ENCODE measurements at regions not wholly inside any gene's neighbourhood (a gene's known extent, or its start where the extent isn't known, plus 50 kb on each side); places are given as distances from the start of the nearest gene placed in this dataset.

GRCh38 chr21:35254765-35255138 lies 205.7 kb upstream of the RUNX1 start:
- DNase-seq (ENCODE audit: low spot score): no peak

- peak; percentile 39 for DNase-seq (ENCODE audit: low spot score)
Measured at GRCh38 chr21:35254006-35254764, 205.1 kb upstream of the RUNX1 start.

- peak; percentile 49 for DNase-seq (ENCODE audit: low spot score)
Measured at GRCh38 chr21:35252831-35253230, 203.7 kb upstream of the RUNX1 start.

- DNase-seq (ENCODE audit: low spot score): peak; percentile 27
Measured at GRCh38 chr21:35249636-35250035, 200.5 kb upstream of the RUNX1 start.

DNA sequence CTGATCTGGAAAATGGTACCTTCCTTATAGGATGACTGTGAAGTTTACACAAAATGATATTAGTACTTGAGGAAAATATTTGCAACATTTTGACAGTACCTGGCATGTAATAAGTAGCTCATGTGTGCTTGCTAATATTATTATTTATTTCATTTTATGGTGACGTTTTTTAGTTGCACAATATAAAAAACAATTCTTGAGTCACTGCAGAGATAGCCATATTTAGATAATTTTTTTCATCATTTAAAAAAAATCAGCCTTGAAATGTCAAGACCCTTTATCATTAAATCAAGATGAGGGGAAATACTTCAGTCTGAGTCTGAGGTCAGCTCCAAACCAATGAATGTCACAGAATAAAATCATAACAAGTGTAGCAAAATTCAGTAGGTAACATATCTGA lies 196.8 kb upstream of the RUNX1 start:
- DNase-seq (ENCODE audit: low spot score): no peak

GRCh38 chr21:35244514-35244913 lies 195.4 kb upstream of the RUNX1 start:
- no peak for DNase-seq (ENCODE audit: low spot score)

DNA sequence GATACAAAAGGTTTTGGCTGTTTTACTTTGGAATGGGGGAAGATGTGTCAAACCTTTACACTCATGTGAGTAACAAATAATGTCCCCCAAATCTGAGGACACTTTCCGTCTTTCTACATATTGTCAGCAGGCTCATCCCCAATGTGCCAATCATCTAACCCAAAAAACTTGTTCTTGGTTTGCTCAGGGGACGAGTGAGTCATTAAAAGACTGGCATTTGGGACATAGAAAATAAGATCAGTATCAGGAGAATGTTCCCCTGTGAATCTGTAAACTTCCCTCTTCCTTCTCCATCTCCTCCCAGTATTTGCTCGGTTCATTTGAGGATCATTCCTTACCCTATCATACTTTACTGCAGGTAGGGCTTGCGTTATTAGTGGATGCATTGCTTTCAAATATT lies 194.1 kb upstream of the RUNX1 start:
- DNase-seq (ENCODE audit: low spot score): no peak

- DNase-seq (ENCODE audit: low spot score): peak; percentile 59
Measured at GRCh38 chr21:35239811-35240219, 190.7 kb upstream of the RUNX1 start.

DNA sequence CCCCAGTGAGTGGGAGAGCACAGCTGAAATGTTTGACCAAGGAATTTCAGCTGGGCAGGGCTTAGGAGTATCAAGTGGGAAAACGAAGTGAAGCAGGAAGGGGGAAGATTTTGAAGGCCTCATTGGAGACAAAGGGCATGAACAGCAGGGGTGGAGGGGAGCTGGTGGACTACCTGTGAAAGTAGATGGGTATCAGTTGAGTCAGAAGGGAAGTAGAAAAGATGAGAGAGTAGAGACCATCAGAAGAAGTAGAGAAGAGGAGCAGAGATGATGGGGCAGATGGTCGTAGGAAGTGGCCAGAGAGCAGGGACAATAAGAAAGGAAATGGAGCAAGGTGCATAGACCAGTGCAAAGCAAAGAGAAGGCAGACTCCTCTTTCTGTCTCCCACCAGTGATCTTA lies 189.0 kb upstream of the RUNX1 start:
- no peak for DNase-seq (ENCODE audit: low spot score)

DNA sequence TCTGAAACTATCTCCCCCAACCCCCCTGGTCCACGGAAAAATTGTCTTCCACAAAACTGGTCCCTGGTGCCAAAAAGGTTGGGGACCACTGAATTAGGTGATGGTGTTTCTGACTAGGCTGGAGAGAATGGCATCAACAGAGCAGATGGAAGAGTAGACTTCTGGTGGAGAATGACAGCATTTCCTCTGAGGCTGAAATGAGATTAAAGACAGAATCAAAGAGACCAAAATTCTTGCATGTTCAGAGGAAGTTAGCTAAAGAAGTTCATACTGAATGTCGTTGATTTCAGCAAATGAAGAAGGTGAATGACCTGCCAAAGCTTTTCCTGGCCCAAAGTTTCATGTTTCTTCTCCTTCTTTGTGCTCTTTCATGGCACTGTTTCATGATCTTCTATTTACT lies 188.2 kb upstream of the RUNX1 start:
- DNase-seq (ENCODE audit: low spot score): no peak

- no peak for DNase-seq (ENCODE audit: low spot score)
Measured at GRCh38 chr21:35236090-35236489, 187.0 kb upstream of the RUNX1 start.

DNA sequence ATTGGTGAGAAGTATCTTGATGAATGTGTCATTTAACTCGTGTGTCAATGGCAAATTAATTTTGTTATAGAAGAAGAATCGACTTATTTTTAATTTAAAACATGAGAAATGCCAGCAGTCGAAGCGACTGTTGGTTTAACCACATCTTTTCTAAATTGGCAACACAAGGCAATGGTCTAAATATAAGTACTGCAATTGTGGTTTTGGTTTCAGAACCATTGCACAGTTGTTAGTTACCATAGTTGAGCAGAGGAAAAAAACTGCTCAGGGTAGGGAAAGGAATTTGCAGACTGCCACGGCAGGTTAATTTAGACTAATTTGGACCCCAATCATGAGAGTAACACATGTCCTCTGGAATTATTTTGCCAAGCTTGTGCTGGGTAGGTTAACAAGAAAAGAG lies 185.6 kb upstream of the RUNX1 start:
- no peak for DNase-seq (ENCODE audit: low spot score)

DNA sequence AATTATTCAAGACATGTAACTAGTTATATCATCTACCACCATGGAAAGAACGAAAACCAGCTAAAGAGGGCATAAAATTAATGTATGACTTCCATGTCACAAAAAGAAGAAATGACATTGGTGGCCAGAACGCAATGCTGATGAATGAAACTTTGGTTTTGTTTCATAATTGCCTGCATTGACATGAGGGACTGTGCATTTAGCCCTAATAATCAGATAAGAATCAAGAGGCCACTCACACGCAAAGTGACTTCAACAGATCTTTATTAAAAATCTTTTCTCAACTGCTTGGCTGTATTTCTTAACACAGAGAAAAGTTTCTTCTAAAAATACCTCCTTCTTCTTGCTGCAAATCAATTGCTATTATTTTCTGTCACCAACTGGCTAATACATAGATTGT lies 184.7 kb upstream of the RUNX1 start:
- DNase-seq (ENCODE audit: low spot score): no peak

DNA sequence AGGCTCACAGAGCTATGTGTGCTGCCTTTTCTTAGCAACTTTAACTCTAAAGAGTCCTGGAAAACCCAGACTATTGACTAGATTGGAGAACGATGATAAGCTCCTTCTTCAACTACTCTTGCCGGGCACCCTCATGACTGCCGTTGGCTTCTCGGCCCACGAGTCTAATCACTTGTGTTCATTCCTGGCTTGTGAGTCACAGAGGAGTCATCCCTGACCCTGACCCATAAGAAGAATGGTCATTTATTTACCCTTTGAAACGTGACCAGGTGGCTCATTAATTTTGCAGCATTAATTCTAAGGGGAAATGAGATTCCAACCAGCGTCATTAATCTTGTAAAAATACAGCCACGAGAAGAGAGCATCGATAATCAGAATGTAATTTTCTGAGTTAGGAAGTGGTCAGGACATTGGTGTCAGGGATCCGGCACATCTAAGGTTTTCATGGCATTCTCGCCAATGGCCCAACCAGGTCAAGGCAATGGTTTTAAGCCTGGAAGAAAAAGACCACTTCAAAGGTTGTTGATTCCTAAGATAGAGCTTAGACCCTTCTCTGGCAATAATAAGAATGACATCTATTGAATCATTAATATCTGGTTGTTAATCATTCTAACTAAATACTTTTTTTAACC lies 183.6 kb upstream of the RUNX1 start:
- DNase-seq (ENCODE audit: low spot score): peak; percentile 92

- DNase-seq (ENCODE audit: low spot score): peak; percentile 58
Measured at GRCh38 chr21:35231090-35231489, 182.0 kb upstream of the RUNX1 start.

DNA sequence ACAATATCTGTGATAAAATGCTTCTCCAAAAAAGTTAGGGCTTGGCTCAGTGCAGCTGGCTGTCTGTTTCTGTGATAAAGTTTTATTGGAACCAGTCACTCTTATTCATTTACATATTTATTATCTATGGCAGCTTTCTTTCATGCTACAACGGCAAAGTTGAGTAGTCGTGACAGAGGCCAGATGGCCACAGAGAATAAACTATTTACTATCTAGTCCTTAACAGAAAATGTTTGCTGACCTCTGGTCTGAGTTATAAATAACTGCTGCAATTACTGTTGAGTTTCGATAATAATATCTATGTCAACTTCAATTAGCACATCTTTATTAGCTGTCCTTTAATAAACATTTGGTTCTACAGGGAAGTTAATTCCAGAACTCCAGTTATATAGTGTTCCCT lies 180.2 kb upstream of the RUNX1 start:
- no peak for DNase-seq (ENCODE audit: low spot score)

DNA sequence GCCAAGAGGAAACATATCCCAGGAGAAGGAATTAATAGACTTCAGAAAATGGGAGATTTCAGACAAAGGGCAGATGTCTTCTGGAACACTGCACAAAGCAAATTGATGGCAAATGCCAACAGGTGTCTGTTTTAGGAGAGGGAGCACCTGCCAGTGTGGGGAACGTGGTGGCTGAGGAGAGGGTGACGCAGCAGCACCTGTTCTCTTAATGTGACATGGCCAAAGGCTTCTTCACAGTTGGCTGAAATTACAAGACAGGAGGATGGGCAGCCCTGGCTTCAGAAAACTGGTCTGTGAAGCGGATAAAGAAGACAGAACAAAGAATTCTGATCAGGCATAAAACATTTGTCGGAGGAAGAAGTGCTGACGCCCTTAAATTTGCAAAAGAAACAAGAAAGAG lies 178.7 kb upstream of the RUNX1 start:
- DNase-seq (ENCODE audit: low spot score): no peak

DNA sequence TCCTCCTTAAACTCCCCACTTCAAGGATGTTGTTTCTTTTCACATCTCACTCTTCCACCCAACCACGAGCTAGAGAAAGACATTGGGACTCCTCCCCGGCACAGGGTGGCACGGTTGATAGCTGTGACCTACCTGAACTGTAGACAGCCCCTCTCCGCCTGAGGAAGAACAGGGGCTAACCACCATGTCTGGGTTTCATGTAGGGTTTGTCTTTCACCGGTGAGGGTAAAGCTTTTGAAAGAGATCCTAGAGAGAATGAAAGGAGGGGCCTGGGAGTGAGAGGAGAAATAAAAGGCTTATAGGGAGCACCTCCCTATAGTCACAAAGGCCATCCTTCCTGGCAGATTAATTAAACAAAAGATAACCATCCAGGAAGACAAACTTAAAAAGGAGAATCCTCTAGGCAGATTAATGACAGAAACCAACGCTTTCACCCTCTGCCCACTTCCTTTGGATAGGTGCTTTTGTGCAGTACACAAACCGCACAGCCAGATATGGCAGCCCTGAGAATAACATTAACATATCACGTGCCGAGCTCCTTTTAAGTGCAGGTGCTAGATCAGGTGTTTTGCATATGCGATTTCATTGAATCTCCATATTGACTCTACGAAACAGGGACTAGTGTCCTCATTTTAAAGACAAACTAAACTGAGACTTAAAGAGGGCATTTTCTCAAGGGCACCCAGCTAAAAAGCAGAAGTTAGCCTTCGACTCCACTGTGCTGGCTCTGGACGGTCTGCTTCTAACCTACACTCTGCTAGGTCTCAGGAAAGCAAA lies 178.1 kb upstream of the RUNX1 start:
- DNase-seq (ENCODE audit: low spot score): no peak

DNA sequence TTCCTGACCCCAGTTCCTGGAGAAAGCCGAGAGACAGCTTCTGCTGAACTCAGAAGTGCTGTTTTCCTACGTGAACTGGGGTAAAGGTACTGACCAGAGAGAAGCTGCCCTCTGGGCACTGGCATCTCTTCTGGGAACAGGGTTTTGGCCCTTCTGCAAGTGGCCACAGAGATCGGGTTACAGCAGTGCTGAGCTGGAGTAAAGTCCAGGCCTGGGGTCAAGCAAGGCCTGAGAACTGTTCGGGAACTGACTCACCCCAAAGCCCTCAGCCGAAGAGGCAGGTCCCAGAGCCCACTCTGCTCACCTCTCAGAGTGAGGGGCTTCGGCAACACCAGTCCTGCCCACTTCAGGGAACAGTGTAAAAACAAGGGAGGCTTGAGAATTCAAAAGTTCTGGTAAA lies 177.2 kb upstream of the RUNX1 start:
- peak; percentile 24 for DNase-seq (ENCODE audit: low spot score)

DNA sequence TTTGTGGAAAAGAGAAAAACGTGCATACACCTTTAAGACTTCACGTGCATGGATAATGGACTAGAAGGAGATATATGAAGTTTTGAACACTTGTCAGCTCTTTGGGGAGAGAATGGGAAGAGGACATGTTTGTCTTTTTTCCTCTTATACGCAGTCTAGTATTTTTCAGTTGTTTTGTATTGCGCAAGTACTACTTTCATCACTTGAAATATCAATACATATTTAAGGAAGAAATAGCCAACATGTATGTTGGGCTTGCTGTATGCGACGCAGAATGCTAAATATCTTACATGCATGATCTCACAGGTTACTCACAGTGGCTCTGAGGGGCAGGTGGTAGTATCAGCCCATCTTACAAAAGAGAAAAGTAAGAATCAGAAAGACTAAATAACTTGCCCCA lies 176.5 kb upstream of the RUNX1 start:
- no peak for DNase-seq (ENCODE audit: low spot score)

- no peak for DNase-seq (ENCODE audit: low spot score)
Measured at GRCh38 chr21:35223480-35224156, 174.5 kb upstream of the RUNX1 start.

DNA sequence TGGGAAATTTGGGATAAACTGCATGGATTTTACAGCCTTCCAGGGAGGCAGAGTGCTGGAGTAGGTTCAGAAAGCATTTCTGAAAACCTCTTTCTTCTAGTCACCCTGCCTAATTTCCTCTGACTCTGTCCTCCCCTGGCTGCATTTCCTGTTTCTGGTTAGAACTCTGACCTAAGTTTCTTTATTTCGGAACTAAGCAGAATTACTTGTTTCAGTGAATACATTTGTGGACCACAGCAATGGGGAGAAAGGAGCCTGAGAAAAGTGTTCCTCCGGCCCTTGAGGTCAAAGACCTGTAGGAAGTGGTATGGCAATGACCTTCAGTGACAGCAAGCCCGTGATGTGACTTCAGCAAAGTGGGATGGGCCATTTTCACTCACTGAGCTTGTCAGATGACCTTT lies 173.4 kb upstream of the RUNX1 start:
- no peak for DNase-seq (ENCODE audit: low spot score)

DNA sequence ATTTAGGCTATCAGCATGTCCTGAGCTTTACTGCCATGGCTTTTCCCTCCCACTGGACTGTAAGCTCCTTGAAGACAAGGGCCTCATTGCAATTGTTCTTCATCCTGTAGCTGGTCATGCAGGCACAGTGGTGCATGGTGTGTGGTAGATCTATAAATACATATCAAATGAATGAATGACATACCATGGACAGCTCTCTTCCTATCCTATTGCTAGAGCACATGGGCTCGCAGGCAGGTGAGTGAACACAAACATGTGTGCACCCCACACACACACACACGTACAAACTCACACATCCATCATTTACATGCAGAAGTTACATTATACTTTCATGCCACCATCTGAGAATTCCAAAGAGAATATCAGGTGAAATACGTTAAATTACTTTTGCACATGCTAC lies 172.9 kb upstream of the RUNX1 start:
- DNase-seq (ENCODE audit: low spot score): peak; percentile 26

Measured in kidney tubule cell (primary cell).